Endothelial cell of umbilical vein (primary cell): ENCODE measurements at regions not wholly inside any gene's neighbourhood (a gene's known extent, or its start where the extent isn't known, plus 50 kb on each side); places are given as distances from the start of the nearest gene placed in this dataset.
A peak's percentile ranks its signal among the peaks of the same experiment; 100 is the strongest.

Source experiments
- BruUV-seq: library from RNA; stranded (reverse); fragments of 400-500 nt; replicated peaks from 2 replicates; lab custom pipeline; 2021; lab: Mats Ljungman, UMichigan
- CTCF ChIA-PET: fragments of 300-600, 350-600 bp; sonication (Branson Sonifier 250); formaldehyde crosslinking; loops from one replicate; lab custom pipeline; 2021; ENCODE audit warnings: antibody characterized with exemption, inconsistent platforms; lab: Charles Lee
- POLR2A ChIA-PET: fragments of 300-600, 350-600 bp; sonication (Branson Sonifier 250); formaldehyde crosslinking; loops from one replicate; lab custom pipeline; 2021; ENCODE audit warnings: antibody characterized with exemption, inconsistent platforms; lab: Charles Lee
- DNase-seq: peaks from one replicate; pipeline ENCODE4 v3.0.0-alpha.2; 2011; ENCODE audit warnings: low read depth, low spot score
- FAIRE-seq: peaks from 2 replicates; lab custom pipeline; 2011; peaks lifted over from hg19 to GRCh38; lab: Jason Lieb, UNC
- H2AFZ ChIP-seq: 2 replicates; pipeline ENCODE4 v1.6.0; 2012; ENCODE audit warnings: low read depth, low read length, control low read depth, inconsistent platforms
- H3K27ac ChIP-seq: 2 replicates; pipeline ENCODE4 v1.5.1; 2011; ENCODE audit warnings: low read depth, mild to moderate bottlenecking, control low read depth, low read length, moderate library complexity; ENCODE audit not compliant: insufficient read depth
- H3K27me3 ChIP-seq, 2 experiments: 2 replicates each; pipeline versions ENCODE4 v1.6.0 to v1.6.1; 2011; ENCODE audit warnings: low read length in 2 of 2, mixed read lengths in 1 of 2; ENCODE audit not compliant: control insufficient read depth in 2 of 2, insufficient read depth in 2 of 2
- H3K36me3 ChIP-seq, 2 experiments: 2 replicates in 1 of 2; 3 replicates in 1 of 2; pipeline ENCODE4 v1.5.1; 2011; ENCODE audit warnings: low read length in 2 of 2, mild to moderate bottlenecking in 1 of 2, moderate library complexity in 1 of 2; ENCODE audit not compliant: control insufficient read depth in 2 of 2, insufficient read depth in 2 of 2; ENCODE audit errors: extremely low read depth in 1 of 2
- H3K4me1 ChIP-seq: 3 replicates; pipeline ENCODE4 v1.5.1; 2011; ENCODE audit warnings: mild to moderate bottlenecking, low read length; ENCODE audit not compliant: control insufficient read depth, insufficient read depth; ENCODE audit errors: extremely low read depth
- H3K4me2 ChIP-seq: 2 replicates; pipeline ENCODE4 v1.6.1; 2011; ENCODE audit warnings: low read length, control low read depth, mixed read lengths; ENCODE audit not compliant: insufficient read depth
- H3K4me3 ChIP-seq, 3 experiments: fragments of 200-600 bp in 1 of 3; sonication (generic), shearing (Covaris generic) in 1 of 3; replicated peaks in 1 of 3; 2 replicates each; pipeline ENCODE4 v1.5.1; 2011 to 2016; ENCODE audit warnings: control low read depth in 3 of 3, low read length in 3 of 3, mild to moderate bottlenecking in 2 of 3, inconsistent platforms in 1 of 3, low read depth in 1 of 3, moderate library complexity in 1 of 3; ENCODE audit not compliant: insufficient read depth in 1 of 3
- H3K79me2 ChIP-seq: 2 replicates; pipeline ENCODE4 v1.6.0; 2012; ENCODE audit warnings: low read length, inconsistent platforms; ENCODE audit not compliant: control insufficient read depth, insufficient read depth
- H3K9ac ChIP-seq: replicated peaks from 2 replicates; pipeline ENCODE3; 2011; ENCODE audit warnings: low read length, control low read depth; ENCODE audit not compliant: insufficient read depth; ENCODE audit errors: extremely low read depth
- H3K9me1 ChIP-seq: replicated peaks from 3 replicates; pipeline ENCODE4 v1.6.0; 2011; ENCODE audit warnings: mild to moderate bottlenecking, low read length; ENCODE audit not compliant: control insufficient read depth, insufficient read depth; ENCODE audit errors: extremely low read depth
- H3K9me3 ChIP-seq: replicated peaks from 2 replicates; pipeline ENCODE4 v1.5.1; 2012; ENCODE audit warnings: low read length, inconsistent platforms; ENCODE audit not compliant: control insufficient read depth, insufficient read depth
- H4K20me1 ChIP-seq: replicated peaks from 2 replicates; pipeline ENCODE3; 2011; ENCODE audit warnings: mild to moderate bottlenecking, low read length; ENCODE audit not compliant: control insufficient read depth, insufficient read depth; ENCODE audit errors: extremely low read depth
- CTCF ChIP-seq, 2 donors: IDR thresholded peaks; 1 replicate in 1 of 2; 2 replicates in 1 of 2; pipeline ENCODE4 v1.5.1; 2011; ENCODE audit warnings: low read length in 2 of 2, mild to moderate bottlenecking in 2 of 2, moderate library complexity in 2 of 2, control low read depth in 1 of 2, inconsistent platforms in 1 of 2, low read depth in 1 of 2; ENCODE audit not compliant: insufficient read depth in 1 of 2; ENCODE audit errors: extremely low read depth in 1 of 2
- EZH2 ChIP-seq: IDR thresholded peaks from 2 replicates; pipeline ENCODE4 v1.6.1; 2012; ENCODE audit warnings: borderline replicate concordance, low read depth, mild to moderate bottlenecking, moderate library complexity, low read length, inconsistent platforms; ENCODE audit not compliant: severe bottlenecking
- FOS ChIP-seq: IDR thresholded peaks from 2 replicates; pipeline ENCODE4 v1.6.1; 2011; ENCODE audit warnings: mild to moderate bottlenecking, low read length, moderate library complexity, borderline replicate concordance; ENCODE audit not compliant: insufficient read depth
- GATA2 ChIP-seq: IDR thresholded peaks from 2 replicates; pipeline ENCODE4 v1.7.0; 2011; ENCODE audit warnings: low read depth, mild to moderate bottlenecking, moderate library complexity, mixed read lengths, low read length; ENCODE audit not compliant: insufficient read length, insufficient read depth
- JUN ChIP-seq: IDR thresholded peaks from 2 replicates; pipeline ENCODE4 v1.6.1; 2011; ENCODE audit warnings: borderline replicate concordance, low read depth; ENCODE audit not compliant: insufficient read length, insufficient read depth
- MAX ChIP-seq: IDR thresholded peaks from 2 replicates; pipeline ENCODE4 v1.6.1; 2011; ENCODE audit not compliant: insufficient read depth, insufficient read length
- MYC ChIP-seq: IDR thresholded peaks from one replicate; pipeline ENCODE4 v1.6.1; 2011; ENCODE audit warnings: mild to moderate bottlenecking, low read depth, low read length
- POLR2A ChIP-seq: IDR thresholded peaks from 2 replicates; pipeline ENCODE4 v1.6.1; 2012; ENCODE audit warnings: low read depth, mild to moderate bottlenecking, control low read depth, low read length
- POLR2AphosphoS5 ChIP-seq: IDR thresholded peaks from 2 replicates; pipeline ENCODE4 v1.6.1; 2012; ENCODE audit warnings: low read depth, mild to moderate bottlenecking, control low read depth, low read length, moderate library complexity; ENCODE audit not compliant: insufficient read depth
- dilution Hi-C: fragments of 300-500 bp; cut with MboI; formaldehyde crosslinking; loops from one replicate; pipeline ENCODE4 v1.15.0; 2019; ENCODE audit warnings: low sequenced_read_pairs; ENCODE audit not compliant: extremely low pct_ligation_motif_present
- intact Hi-C: fragments of 100-400 bp; cut with micrococcal nuclease; formaldehyde crosslinking; loops from one replicate; pipeline ENCODE4 v1.10.0; 2022

GRCh38 chr13:97855570-97856303 is 97.7 kb upstream of the IPO5 start:
- intact Hi-C loops, result loop anchor here (1.0 to 5.0 kb wide), 6 partner anchors 56 to 818 kb away; partner anchors contain the start of gene FARP1
- dilution Hi-C loops, result no loop called here
- Histone ChIP-seq H3K4me3 (no peak overlapping the region), H3K4me2 (no peak overlapping the region), H3K79me2 (no peaks in the 10 kb centered on the region), H3K27me3 (no peaks in the 10 kb centered on the region), H3K9me1 (no peaks in the 10 kb centered on the region), H3K9me3 (no peaks in the 10 kb centered on the region), H3K36me3 (no peaks in the 10 kb centered on the region), H3K9ac (no peak overlapping the region), H4K20me1 (no peaks in the 10 kb centered on the region), H3K27ac (no peak overlapping the region), H2AFZ (no peak overlapping the region), H3K4me1 (no peaks in the 10 kb centered on the region)
- DNase-seq (peak; percentile 78), FAIRE-seq (peak; percentile 81)
- ChIA-PET CTCF (interaction anchor here (0.5 to 3.5 kb wide), 57 partner anchors 8 to 837 kb away, joined by 3 to 74 read pairs (median 4); no protein-coding TSS in a partner anchor), POLR2A (no interaction called here)
- BruUV-seq, result no TSS peak
- TF ChIP-seq MYC (no peak), CTCF (IDR thresholded peaks at IDR 0.05; ENCODE audit: extremely low read depth in 1 of 2, insufficient read depth in 1 of 2, low read depth in 1 of 2, low read length in 2 of 2) (peak; percentile 72 to 76), FOS (peak; percentile 27)

GRCh38 chr13:97856304-97856675 is 97.2 kb upstream of the IPO5 start:
- Histone ChIP-seq H3K9ac (no peak overlapping the region), H3K9me3 (no peaks in the 10 kb centered on the region), H3K27ac (no peak overlapping the region), H3K36me3 (no peaks in the 10 kb centered on the region), H4K20me1 (no peaks in the 10 kb centered on the region), H3K9me1 (no peaks in the 10 kb centered on the region), H3K4me1 (no peaks in the 10 kb centered on the region), H2AFZ (no peak overlapping the region), H3K4me2 (no peak overlapping the region), H3K27me3 (no peaks in the 10 kb centered on the region), H3K79me2 (no peaks in the 10 kb centered on the region), H3K4me3 (no peak overlapping the region)
- ChIA-PET POLR2A (no interaction called here), CTCF (interaction anchor here (0.5 to 3.5 kb wide), 55 partner anchors 10 to 838 kb away, joined by 3 to 74 read pairs (median 4); no protein-coding TSS in a partner anchor)
- TF ChIP-seq GATA2, result no peak
- TF ChIP-seq MYC, result no peak
- no peak for TF ChIP-seq POLR2A
- no peak for TF ChIP-seq CTCF (IDR thresholded peaks at IDR 0.05; ENCODE audit: extremely low read depth in 1 of 2, insufficient read depth in 1 of 2, low read depth in 1 of 2, low read length in 2 of 2)
- TF ChIP-seq JUN, result no peak
- no peak for TF ChIP-seq EZH2
- TF ChIP-seq MAX, result no peak
- TF ChIP-seq FOS, result no peak
- TF ChIP-seq POLR2AphosphoS5, result no peak
- dilution Hi-C loops (no loop called here), intact Hi-C loops (loop anchor here (5.0 kb wide), 1 partner anchor 591 kb away; no protein-coding TSS in a partner anchor)
- no peak for FAIRE-seq
- no TSS peak for BruUV-seq
- DNase-seq, result no peak
